GM18507 (cell line): ENCODE measurements at regions not wholly inside any gene's neighbourhood (a gene's known extent, or its start where the extent isn't known, plus 50 kb on each side); places are given as distances from the start of the nearest gene placed in this dataset.
"Not testable (repeated sequence)": the region's sequence is repeated elsewhere in the genome, so short reads cannot be mapped to it uniquely, and the experiment has no call there.

Source experiments
- DNase-seq: peaks from one replicate; pipeline ENCODE4 v3.0.0; 2011; ENCODE audit warnings: low read depth; ENCODE audit not compliant: insufficient read length; ENCODE audit errors: extremely low spot score
- FAIRE-seq: peaks from 2 replicates; lab custom pipeline; 2011; peaks lifted over from hg19 to GRCh38; lab: Jason Lieb, UNC

DNA sequence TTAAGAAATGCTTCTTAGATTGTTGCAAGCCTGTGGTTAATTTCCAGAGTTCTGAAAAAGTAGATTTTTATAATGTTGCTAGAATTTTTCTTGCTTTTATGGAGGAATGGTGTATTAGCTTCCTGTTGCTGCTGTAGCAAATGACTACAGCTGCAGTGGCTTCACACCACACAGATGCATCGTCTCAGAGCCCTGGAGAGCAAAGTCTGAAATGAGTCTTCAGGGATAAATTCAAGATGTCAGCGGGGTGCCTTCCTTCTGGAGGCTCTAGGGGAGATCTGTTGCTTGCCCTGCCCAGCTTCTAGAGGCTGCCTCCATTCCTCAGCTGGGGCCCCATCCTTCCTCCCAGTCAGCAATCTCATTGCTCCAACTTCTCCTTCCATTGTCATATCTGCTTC, 187.8 kb downstream of the ZNF516 start:
- DNase-seq (no peak), FAIRE-seq (peak; percentile 41)

DNA sequence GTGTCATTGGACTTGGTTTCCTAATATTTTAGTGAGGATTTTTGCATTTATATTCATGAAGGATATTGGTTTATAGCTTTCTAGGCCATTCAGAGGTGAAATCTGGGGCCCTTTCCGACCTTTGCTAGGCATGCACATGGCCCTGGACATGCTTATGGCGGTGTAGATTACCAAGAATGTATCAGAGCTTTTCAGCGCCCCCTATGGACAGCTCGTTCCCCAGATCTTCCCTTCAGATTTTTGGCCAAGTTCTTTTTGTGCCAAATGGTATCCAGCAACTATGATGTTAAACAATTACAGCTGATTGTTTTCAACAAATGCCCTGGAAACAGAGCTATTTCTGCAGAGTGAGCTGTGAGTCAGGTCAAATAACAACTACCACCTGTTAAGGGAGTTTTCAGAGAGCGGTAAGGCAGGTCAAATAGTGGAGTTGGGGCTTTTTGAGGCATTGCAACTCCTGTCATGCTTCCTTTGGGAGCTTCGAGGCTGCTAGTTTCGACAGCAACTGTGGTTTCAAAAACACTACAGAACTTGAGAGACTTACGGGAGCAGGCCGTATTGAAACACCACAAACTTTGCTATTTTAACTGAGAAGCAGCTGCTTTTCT, 188.3 kb downstream of the ZNF516 start:
- FAIRE-seq (no peak), DNase-seq (no peak)

DNA sequence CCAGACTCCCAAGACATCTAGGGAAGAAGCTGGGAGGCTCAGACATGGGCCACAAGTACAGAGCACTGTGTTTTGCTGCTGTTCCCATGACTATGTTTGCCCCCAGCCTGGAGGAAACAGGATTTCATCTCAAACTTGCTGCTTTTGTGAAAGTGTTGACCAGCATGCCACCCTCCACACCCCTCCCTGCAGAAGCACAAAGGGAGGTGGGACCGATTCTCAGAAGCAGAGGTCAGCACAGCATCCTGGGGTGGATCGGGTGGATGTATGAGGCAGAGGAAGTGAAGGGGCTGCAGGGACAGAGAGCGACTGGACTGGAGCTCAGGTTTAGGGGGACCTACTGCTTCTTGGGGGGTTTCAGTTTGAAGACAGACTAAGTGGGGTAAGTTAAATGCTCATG, 209.2 kb downstream of the ZNF516 start:
- FAIRE-seq = no peak
- no peak for DNase-seq

DNA sequence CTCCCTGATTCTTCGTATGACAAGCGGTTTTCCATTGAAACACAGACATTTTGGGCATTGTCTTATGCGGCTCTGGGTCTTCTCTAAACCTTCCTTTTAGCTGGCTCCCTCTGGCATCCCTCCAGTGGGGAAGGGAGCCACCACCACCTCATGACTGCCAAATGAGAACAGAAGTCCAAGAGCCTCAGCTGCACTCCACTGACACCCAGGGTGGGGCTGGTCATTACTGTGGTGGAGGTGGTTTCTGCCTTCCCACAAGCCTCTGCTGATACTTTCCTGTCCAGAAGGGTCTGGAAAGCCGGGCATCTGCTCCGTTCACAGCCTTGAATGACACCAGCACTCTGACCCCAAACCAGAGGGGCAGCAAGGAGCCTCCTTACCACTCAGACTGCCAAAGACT, 213.5 kb downstream of the ZNF516 start:
- DNase-seq (no peak), FAIRE-seq (no peak)

DNA sequence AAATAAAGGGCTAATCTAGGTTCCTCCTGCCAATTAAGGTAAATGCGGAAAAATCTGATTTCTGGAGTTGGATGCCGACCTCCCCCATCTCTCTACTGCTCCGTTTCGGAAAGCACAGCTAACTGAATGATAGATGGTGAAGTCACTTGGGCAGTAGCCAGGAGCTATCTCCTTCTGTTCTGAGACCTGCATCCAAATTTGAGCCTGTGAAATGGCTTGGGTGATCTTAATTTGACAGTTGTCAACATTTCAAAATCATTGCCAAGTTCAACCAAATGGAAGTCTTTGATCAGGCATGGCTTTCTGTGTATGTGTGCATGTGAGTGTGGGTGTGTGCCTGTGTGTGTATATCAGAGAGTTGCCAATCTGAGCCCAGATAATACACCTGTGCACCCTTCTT, 217.2 kb downstream of the ZNF516 start:
- FAIRE-seq = no peak
- DNase-seq = no peak

DNA sequence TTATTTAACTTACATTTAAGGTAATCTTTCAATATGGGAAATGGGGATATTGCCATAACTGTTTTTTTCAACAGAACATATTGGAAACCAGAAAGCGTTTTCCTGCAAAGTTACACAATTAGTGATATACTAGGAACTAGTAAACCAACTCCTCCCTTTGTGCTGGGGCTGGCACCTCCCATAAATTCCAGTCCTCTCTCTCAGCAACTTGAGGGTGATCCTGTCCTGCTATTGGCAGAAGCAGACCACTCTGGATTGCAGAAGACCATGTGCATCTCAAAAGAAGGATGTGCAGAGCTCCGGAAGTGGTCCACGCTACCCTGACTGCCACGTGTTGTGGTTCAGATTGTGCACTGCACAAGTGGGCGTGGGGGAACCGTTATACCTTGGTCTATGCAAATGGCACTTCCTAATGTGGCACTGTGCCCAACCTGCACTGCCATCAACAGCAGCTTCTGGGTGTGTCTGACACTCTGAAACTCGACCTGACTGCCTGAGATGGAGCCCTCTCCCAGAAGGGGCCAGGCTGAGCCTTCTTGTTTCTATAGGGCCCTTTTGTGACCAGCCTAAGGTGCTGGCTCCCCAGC, 219.2 kb downstream of the ZNF516 start:
- DNase-seq = no peak
- FAIRE-seq = no peak

DNA sequence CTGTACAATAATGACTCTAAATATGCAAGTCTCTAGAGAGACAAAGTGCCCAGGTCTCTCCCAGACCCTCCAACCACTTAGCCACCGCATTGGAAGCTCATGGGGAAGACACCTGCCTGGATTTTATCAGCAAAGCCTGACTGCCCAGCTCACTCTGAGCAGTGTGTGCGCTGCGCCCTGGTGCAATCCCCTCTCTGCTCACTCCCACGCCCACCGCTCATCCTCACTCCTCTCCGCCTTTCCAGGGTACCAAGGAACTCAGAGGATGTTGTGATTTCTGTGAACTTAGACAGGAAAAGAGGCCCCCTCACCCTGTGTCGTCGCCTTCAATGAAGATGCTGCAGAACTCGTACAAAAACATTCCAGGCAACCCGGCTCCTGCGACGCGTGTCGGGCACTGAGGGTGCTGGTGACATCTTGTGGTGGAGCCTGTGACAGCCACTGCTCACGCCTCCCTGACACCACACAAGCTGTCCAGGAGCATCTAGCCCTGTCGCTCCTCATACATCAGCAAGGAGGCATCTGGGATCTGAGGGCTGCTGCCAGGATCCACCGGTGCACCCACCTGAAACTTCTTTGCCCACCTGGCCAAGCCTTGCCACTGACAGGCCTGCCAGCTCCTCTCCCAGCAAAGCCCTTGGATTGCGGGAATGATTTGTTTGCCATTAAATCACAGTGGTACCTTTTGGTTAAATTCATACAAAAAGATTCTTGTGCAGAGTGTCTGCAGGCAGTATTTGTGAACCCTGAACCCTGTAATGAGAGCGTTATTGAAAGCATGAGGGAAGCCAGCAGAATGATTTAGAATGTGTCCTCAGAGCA, 220.4 kb downstream of the ZNF516 start:
- DNase-seq = no peak

DNA sequence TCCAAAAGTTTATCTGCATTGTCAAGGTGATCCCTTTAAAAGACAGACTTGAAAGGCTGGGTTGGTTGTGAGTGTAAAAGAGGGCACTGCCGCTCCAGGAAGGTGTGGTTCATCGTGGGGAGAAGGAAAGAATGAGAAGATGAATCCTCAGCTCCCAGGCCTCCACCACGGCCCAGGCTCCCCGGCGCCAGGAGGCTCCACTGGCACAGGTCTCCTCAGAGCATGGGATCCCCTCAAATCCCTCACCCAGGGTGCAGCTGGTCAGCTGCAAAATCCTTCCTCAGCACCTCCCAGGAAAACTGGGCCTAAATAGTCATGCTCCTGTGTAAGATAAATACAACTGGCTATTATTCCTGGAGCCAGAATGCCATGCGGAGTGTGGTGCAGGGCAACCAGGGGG, 221.1 kb downstream of the ZNF516 start:
- no peak for FAIRE-seq
- no peak for DNase-seq

More for the DNA sequence above, 220.4 kb downstream of the ZNF516 start:
- no peak for FAIRE-seq

DNA sequence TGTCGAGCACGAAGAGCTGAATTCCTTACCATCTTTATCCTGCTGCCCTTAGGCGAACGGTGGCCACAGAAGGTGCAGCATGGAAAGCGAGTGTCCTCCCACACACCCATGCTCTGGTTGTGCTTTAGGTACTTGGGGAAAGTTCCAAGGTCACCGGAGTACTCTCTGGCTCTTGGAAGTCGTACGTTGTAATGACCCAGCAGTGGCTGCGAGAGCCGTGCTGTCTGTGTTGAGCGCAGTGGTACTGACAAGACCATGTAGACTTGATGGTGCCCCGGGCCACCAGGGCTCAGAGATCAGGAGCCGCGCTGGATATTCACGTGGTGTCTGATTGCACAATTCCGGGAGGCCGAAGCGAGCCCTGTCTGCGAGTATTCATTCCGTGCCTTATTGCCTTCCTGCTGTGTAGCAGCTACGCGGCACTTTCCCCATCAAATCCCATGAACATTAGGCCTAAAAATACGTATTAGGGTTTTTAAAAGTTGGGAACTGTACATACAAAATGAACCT, 222.0 kb downstream of the ZNF516 start:
- no peak for FAIRE-seq
- no peak for DNase-seq

DNA sequence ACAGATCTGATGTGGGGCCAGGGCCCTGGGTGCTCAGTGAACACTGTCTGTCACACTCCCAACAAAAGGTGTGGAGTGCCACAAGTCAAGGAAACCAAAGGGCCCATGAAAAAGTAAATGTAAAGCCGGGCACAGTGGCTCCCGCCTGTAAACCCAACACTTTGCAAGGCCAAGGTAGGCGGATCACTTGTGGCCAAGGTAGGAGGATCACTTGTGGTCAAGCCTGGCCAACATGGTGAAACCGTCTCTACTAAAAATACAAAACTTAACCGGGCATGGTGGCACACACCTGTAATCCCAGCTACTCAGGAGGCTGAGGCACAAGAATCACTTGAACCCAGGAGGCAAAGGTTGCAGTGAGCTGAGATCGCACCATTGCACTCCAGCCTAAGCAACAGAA, 227.6 kb downstream of the ZNF516 start:
- DNase-seq = not testable (repeated sequence)

DNA sequence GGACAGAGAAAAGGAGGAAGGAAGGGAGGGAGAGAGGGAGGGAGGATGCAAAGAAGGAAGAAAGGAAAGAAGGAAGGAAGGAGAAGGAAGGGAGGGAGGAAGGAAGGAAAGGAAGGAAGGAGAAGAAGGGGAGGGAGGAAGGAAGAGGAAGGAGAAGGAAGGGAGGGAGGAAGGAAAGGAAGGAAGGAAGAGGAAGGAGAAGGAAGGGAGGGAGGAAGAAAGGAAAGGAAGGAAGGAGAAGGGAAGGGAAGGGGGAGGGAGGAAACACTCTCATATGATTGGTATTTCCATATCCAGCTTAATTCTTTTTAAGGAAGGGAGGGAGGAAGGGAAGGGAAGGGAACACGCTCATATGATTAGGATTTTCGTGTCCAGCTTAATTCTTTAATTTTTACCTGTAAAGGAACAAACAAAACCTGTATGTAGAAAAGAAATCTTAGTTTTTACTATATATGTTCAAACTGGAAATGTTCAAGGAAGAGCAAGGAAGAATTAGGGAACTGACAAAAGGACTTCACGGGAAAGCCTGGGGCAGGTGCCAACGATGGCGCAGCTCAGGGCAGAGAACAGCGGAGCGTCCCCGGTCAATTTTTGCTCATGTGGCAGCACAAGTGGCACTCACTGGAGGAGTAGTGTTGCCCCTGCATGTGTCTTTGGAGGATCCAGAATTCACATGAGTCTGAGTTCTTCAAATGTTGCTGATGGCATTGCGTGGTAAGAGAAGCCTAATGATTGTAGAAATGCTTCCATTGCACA, 228.6 kb downstream of the ZNF516 start:
- DNase-seq (no peak), FAIRE-seq (no peak)

More for the DNA sequence above, 227.6 kb downstream of the ZNF516 start:
- not testable (repeated sequence) for FAIRE-seq

DNA sequence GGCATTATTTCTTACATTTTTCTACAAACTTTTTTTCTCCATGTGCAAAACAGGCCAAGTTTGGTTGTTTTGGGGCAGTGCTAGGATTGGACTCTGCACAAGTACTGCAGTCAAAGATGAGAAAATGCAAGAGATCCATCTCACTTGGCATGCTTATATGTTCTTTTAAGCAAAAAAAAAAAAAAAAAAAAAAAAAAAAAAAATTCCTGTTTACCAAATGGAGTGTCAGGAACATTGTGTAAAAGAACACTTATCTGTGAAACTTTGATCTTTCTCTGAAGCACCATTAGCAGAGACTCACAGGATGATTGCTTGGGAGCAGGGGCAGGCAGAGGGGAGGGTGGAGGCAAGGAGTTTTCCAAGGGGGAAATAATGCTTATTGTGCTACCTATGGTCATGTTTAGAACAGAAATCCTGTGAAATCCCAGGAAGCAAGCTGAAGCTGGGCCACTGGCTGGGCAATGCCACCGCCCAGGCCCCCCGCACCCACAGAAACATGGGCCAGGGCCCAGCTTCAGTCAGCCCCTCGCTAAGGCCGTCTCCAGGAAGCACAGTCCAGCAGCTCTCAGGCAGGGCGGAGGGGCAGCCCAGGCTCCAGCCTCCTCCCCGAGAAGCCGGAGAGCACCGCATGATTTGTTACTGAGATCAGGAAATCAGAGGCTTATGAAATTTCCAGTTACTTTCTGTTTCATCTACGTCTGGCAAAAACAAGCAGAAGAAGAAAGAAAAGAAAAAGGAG, 229.4 kb downstream of the ZNF516 start:
- no peak for DNase-seq
- no peak for FAIRE-seq

DNA sequence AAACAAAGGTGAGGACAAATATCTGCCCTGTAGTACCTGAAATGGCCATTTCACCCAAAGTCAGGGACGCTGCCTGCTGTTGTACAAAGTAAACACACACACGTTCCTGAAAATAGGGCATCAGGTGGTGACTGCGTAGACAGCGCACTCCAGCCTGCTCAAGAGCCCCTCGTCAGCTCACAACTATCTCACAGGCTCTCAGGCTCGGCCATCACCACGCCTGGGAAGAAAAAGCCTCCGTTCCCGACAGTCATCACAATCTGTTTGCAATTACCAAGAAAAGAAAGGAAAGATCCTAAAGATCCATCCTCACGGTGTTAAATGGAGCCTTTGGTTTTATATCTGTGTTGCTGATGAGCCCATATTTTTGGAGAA, 230.2 kb downstream of the ZNF516 start:
- no peak for FAIRE-seq
- no peak for DNase-seq

DNA sequence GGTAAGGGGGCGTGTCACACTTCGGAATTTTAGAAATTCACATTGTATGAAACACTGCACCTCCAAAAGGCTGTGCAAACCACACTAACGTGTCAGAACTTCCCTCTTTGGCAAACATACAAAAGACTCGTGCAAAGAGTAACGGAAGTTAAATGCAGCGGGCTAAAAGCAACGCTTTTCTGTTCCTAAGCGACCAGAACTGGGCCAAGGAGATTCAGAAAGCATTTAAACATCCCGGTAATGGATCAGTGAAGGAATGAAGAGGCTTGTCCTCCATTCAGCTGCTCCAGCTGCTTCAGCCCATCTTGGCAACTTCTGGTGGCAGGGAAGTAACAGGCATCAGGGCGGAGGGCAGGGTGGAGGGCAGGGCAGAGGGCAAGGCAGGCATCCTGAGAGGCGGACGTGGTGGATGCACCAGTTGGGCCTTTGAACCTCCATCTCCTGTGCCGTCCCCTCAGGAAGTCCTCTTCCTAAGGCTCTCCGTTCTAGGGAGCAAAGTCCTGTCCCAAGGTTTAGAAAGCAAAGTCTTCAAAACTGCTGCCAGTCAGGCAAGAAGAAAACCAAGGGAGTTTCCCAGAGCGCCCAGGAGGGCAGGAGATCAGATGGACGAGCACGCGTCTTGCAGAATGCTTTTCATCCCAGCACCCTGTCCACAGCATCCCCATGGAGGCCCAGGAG, 230.7 kb downstream of the ZNF516 start:
- FAIRE-seq (no peak), DNase-seq (no peak)

DNA sequence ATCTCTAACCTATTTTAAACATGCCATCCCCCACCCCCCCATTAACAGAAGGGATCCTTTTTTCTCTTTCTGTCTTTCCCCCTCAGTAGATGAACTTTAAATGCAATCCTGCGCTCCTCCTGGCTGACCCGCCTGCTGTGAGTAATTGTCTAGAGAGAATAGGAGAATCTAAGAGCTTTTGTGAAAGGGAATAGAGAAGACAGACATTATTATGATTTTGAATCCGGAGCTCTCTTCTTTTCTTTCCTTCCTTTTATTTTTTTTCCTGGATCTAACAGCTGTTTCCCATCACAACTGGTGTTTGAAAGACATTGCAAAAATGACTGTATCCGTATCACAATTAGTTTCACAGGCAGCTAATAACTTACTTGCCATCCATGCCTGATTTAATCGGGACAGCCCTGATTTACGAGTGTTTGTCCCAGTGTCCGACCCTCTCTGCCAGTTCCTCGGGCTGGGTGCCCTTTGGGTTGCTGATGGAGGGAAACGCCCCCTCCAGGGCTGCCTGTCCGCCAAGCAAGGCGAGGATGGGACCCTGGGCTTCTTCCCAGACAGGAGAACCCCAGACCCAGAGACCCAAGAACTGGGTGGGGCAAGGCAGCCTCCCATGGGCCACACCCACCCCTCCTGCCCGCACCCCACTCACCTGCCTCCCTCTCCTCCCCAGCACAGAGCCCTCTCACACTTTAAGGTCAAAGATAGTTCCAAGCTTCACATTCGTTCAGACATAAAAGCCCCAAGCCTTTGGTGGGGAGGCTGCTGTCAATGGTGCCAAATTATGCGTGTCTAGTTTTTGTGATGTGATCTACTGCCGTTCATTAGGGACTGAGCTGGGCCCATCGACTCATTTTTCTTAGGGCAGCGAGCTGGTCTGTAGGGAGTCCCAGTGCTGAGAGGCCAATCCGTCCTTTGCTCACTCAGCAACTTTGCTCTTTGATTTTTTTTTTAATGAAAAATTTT, 231.7 kb downstream of the ZNF516 start:
- no peak for FAIRE-seq

DNA sequence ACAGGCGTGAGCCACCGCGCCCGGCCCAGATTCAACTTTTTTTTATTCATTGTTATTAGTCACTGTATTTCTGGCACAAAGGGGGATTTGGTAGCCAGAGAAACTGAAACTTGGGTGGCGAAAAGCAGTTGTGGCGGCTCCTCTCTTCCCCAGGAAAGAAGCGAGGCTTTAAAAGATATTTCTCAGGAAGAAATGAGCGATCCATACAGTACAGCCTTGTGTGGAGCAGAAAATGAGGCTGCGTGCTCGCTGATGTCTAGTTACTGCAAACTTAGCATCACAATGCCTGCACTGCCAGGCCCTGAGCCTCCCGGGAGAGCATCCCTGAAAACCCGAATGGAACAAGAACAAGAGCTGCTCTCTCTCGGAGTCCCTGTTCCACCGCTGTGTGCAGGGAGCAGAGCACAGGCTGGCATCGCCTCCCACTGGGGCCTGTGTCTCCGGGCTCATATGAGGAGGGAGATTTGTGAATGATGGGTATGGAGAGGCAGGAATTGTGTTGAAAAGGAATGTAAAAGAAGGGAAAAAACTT, 234.0 kb downstream of the ZNF516 start:
- DNase-seq (no peak), FAIRE-seq (no peak)

More for the DNA sequence above, 231.7 kb downstream of the ZNF516 start:
- DNase-seq = no peak

DNA sequence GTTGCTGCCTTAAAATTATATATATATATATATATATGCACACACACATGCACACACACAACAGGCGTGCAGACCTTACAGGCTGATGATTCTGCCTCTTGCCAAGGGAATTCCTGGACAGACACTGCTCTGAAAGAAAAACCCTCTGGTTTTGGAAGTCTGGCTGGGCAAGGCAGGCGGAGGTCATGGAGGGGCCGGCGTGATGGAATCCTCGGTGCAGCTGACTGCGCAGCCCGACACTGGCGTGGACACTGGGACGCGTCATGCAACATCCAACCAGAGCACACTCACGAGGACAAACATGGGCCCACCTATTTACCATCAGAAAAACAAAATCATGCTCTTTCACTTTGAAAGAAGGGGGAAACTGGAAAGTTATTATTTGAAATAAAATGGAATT, 235.3 kb downstream of the ZNF516 start:
- FAIRE-seq (no peak), DNase-seq (no peak)
